OCI-LY1 (cell line): ENCODE measurements at regions not wholly inside any gene's neighbourhood (a gene's known extent, or its start where the extent isn't known, plus 50 kb on each side); places are given as distances from the start of the nearest gene placed in this dataset.

ENCODE experiments used
- CTCF ChIP-seq: fragments of 200-600 bp; sonication (generic), shearing (Covaris generic); IDR thresholded peaks from 2 replicates; pipeline ENCODE4 v1.5.1; 2017; ENCODE audit warnings: mild to moderate bottlenecking, antibody characterized with exemption, low read length, moderate library complexity, mixed read lengths
- EZH2 ChIP-seq: fragments of 200-600 bp; sonication (generic), shearing (Covaris generic); IDR thresholded peaks from 2 replicates; pipeline ENCODE4 v1.8.0; 2017; ENCODE audit warnings: borderline replicate concordance, mixed run types, mild to moderate bottlenecking, antibody characterized with exemption, low read length, moderate library complexity, mixed read lengths

DNA sequence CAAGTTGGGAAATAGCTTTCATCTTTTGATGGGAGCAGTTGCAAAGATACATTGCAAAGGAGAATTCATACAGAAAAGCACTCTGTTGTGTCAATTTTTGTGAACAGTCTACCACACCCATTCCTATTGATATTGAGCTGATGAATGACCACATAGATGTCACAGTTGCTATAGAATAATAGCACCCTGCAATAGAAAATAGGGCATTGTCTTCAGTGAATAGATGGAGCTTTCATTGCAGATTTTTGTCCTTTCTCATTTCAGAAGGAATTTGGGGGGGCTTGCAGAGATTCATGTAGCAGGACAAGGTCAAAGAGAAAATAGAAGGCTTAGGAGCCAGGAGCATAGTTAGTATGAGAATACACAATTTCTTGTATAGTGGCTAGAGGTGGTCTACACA, 237.9 kb downstream of the TMEM38B start:
- TF ChIP-seq CTCF: no peak
- TF ChIP-seq EZH2: no peak
